WTC11 (cell line): ENCODE measurements at regions not wholly inside any gene's neighbourhood (a gene's known extent, or its start where the extent isn't known, plus 50 kb on each side); places are given as distances from the start of the nearest gene placed in this dataset.

Experiments used
- ATAC-seq: fragments of 200-7000 bp; cut with Tn5 transposase; 2 replicates; pipeline ENCODE4 v1.10.0; 2021; ENCODE audit warnings: mild to moderate bottlenecking, moderate library complexity
- CTCF ChIA-PET: fragments of 300-600 bp; sonication (Branson Sonifier 250); formaldehyde crosslinking; loops from one replicate; lab custom pipeline; 2021; ENCODE audit warnings: antibody characterized with exemption; lab: Charles Lee
- POLR2A ChIA-PET: fragments of 350-600 bp; sonication (Branson Sonifier 250); formaldehyde crosslinking; loops from one replicate; lab custom pipeline; 2021; ENCODE audit warnings: antibody characterized with exemption; lab: Charles Lee
- DNase-seq: peaks from one replicate; pipeline ENCODE4 v3.0.0; 2021; ENCODE audit warnings: low spot score
- H3K27ac Mint-ChIP-seq: 2 replicates; pipeline ENCODE4 v1.8.0; 2021; ENCODE audit warnings: mixed read lengths
- H3K27me3 Mint-ChIP-seq: 2 replicates; pipeline ENCODE4 v1.8.0; 2021; ENCODE audit warnings: low read depth, mild to moderate bottlenecking, moderate library complexity, mixed read lengths
- H3K36me3 Mint-ChIP-seq: 2 replicates; pipeline ENCODE4 v1.8.0; 2021; ENCODE audit warnings: mixed read lengths
- H3K4me1 Mint-ChIP-seq: 2 replicates; pipeline ENCODE4 v1.8.0; 2022; ENCODE audit warnings: mixed read lengths
- H3K4me3 Mint-ChIP-seq: 2 replicates; pipeline ENCODE4 v1.8.0; 2021; ENCODE audit warnings: mild to moderate bottlenecking, moderate library complexity, mixed read lengths
- H3K9me3 Mint-ChIP-seq: 2 replicates; pipeline ENCODE4 v1.8.0; 2021; ENCODE audit warnings: mixed read lengths
- CREB1 ChIP-seq: sonication (generic); formaldehyde crosslinking; IDR thresholded peaks from 2 replicates; pipeline ENCODE4 v1.8.0; 2023; ENCODE audit warnings: mild to moderate bottlenecking, missing genetic modification reagents
- ELF4 ChIP-seq: sonication (generic); formaldehyde crosslinking; IDR thresholded peaks from 2 replicates; pipeline ENCODE4 v1.8.1; 2022; ENCODE audit warnings: low read depth, mild to moderate bottlenecking, moderate library complexity, missing genetic modification reagents
- ETV6 ChIP-seq: sonication (generic); formaldehyde crosslinking; IDR thresholded peaks from 2 replicates; pipeline ENCODE4 v1.8.1; 2022; ENCODE audit warnings: mild to moderate bottlenecking, missing genetic modification reagents
- FOXK1 ChIP-seq: sonication (generic); formaldehyde crosslinking; IDR thresholded peaks from 2 replicates; pipeline ENCODE4 v1.8.0; 2022; ENCODE audit warnings: mild to moderate bottlenecking, moderate library complexity, missing genetic modification reagents
- HMGA2 ChIP-seq: fragments of 250-450 bp; sonication (Bioruptor Pico); IDR thresholded peaks from 2 replicates; pipeline ENCODE4 v1.4.0; 2021; ENCODE audit warnings: mild to moderate bottlenecking, moderate library complexity
- MXD4 ChIP-seq: fragments of 250-450 bp; sonication (Bioruptor Pico); IDR thresholded peaks from 2 replicates; pipeline ENCODE4 v1.8.0; 2021; ENCODE audit warnings: mild to moderate bottlenecking, moderate library complexity, borderline replicate concordance
- NR1H2 ChIP-seq: sonication (generic); formaldehyde crosslinking; IDR thresholded peaks from 2 replicates; pipeline ENCODE4 v1.9.0; 2021; ENCODE audit warnings: mild to moderate bottlenecking, moderate library complexity, missing genetic modification reagents
- NR2C2 ChIP-seq: sonication (generic); formaldehyde crosslinking; IDR thresholded peaks from 2 replicates; pipeline ENCODE4 v1.8.0; 2022; ENCODE audit warnings: mild to moderate bottlenecking, missing genetic modification reagents
- RORB ChIP-seq: fragments of 250-450 bp; sonication (Bioruptor Pico); IDR thresholded peaks from 2 replicates; pipeline ENCODE4 v1.9.0; 2021; ENCODE audit warnings: mild to moderate bottlenecking
- TCF7 ChIP-seq: sonication (generic); formaldehyde crosslinking; IDR thresholded peaks from 2 replicates; pipeline ENCODE4 v1.8.0; 2022; ENCODE audit warnings: mild to moderate bottlenecking, low read depth, missing genetic modification reagents, moderate library complexity
- TEAD1 ChIP-seq: sonication (generic); formaldehyde crosslinking; IDR thresholded peaks from 2 replicates; pipeline ENCODE4 v1.8.0; 2022; ENCODE audit warnings: mild to moderate bottlenecking, missing genetic modification reagents
- ZNF138 ChIP-seq: sonication (generic); formaldehyde crosslinking; conservative IDR thresholded peaks from 2 replicates; pipeline ENCODE4 v1.8.1; 2022; ENCODE audit warnings: mild to moderate bottlenecking, moderate library complexity, missing genetic modification reagents
- ZNF232 ChIP-seq: sonication (generic); formaldehyde crosslinking; IDR thresholded peaks from 2 replicates; pipeline ENCODE4 v1.8.0; 2022; ENCODE audit warnings: mild to moderate bottlenecking, missing genetic modification reagents
- ZNF396 ChIP-seq: fragments of 250-450 bp; sonication (Bioruptor Pico); IDR thresholded peaks from 2 replicates; pipeline ENCODE4 v1.8.0; 2021; ENCODE audit warnings: mild to moderate bottlenecking, moderate library complexity, borderline replicate concordance
- ZNF423 ChIP-seq: fragments of 250-450 bp; sonication (Bioruptor Pico); IDR thresholded peaks from 2 replicates; pipeline ENCODE4 v2.1.2; 2022; ENCODE audit warnings: mild to moderate bottlenecking, moderate library complexity
- TF ChIP-seq, protein P1 (sequence below): sonication (generic); formaldehyde crosslinking; IDR thresholded peaks from 2 replicates; pipeline ENCODE4 v1.8.1; 2023; ENCODE audit warnings: mild to moderate bottlenecking, missing genetic modification reagents
- TF ChIP-seq, protein P2 (sequence below): sonication (generic); formaldehyde crosslinking; IDR thresholded peaks from 2 replicates; pipeline ENCODE4 v1.8.1; 2023; ENCODE audit warnings: mild to moderate bottlenecking, moderate library complexity, missing genetic modification reagents
- TF ChIP-seq, protein P3 (sequence below): sonication (generic); formaldehyde crosslinking; IDR thresholded peaks from 2 replicates; pipeline ENCODE4 v1.8.0; 2022; ENCODE audit warnings: mild to moderate bottlenecking, missing genetic modification reagents
- TF ChIP-seq, protein P4 (sequence below): sonication (generic); formaldehyde crosslinking; IDR thresholded peaks from 2 replicates; pipeline ENCODE4 v1.8.1; 2023; ENCODE audit warnings: mild to moderate bottlenecking, missing genetic modification reagents, borderline replicate concordance
- TF ChIP-seq, protein P5 (sequence below): sonication (generic); formaldehyde crosslinking; conservative IDR thresholded peaks from 2 replicates; pipeline ENCODE4 v1.8.1; 2022; ENCODE audit warnings: mild to moderate bottlenecking, missing genetic modification reagents
- TF ChIP-seq, protein P6 (sequence below): sonication (generic); formaldehyde crosslinking; IDR thresholded peaks from 2 replicates; pipeline ENCODE4 v1.8.1; 2023; ENCODE audit warnings: mild to moderate bottlenecking, missing genetic modification reagents

DNA sequence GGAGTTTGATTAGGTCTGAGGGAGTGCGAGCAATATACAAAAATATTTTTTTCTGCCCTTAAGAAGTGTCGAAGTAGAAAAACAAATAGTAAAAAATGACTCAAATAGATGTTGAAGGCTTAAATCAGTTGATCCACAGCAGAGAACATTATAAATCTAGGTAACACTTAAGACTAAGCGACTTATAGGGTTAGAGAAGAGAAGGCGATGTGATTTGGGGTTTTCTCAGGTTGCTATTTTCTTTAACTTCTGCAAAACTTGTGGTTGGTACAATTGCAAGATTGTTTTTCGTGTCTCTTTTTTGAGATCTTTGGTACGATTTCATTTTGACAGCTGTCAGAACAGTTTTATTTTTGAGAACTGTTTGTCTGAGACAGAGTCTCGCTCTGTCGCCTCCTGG is 1479.5 kb downstream of the PCDH7 start (continued):
- TF ChIP-seq, protein P1, sequence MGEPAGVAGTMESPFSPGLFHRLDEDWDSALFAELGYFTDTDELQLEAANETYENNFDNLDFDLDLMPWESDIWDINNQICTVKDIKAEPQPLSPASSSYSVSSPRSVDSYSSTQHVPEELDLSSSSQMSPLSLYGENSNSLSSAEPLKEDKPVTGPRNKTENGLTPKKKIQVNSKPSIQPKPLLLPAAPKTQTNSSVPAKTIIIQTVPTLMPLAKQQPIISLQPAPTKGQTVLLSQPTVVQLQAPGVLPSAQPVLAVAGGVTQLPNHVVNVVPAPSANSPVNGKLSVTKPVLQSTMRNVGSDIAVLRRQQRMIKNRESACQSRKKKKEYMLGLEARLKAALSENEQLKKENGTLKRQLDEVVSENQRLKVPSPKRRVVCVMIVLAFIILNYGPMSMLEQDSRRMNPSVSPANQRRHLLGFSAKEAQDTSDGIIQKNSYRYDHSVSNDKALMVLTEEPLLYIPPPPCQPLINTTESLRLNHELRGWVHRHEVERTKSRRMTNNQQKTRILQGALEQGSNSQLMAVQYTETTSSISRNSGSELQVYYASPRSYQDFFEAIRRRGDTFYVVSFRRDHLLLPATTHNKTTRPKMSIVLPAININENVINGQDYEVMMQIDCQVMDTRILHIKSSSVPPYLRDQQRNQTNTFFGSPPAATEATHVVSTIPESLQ = no peak

DNA sequence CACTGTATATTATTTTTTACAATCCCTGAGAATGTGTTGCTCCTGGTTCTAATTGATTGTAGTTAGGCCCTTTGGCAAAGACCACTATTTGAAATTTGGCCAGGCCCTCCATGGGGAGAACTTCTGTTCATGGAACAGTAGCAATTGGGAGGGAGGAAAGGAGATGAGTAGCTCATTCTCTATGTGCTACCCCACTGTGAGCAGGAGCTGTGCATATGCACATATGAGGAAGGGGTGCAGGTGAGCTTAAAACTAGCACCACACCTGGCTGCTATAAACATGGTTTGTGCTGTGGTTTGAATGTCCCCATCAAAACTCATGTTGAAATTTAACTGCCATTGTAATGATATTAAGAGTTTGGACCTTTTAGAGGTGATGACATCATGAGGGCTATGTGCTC is 1483.2 kb downstream of the PCDH7 start:
- DNase-seq (no peak), ATAC-seq (peak; percentile 69)
- Mint-ChIP-seq H3K9me3 (peaks cover 56% of the 10 kb centered on the region), H3K4me1 (peaks cover 15% of the 10 kb centered on the region), H3K36me3 (peaks cover 40% of the 10 kb centered on the region), H3K27me3 (no peaks in the 10 kb centered on the region), H3K4me3 (no peak overlapping the region), H3K27ac (no peak overlapping the region)
- TF ChIP-seq ZNF232 (CRISPR knock-in tag) (no peak), TEAD1 (no peak), ZNF138 (no peak), ELF4 (CRISPR knock-in tag) (no peak), ZNF423 (CRISPR knock-in tag) (no peak), MXD4 (CRISPR knock-in tag) (no peak), TCF7 (CRISPR knock-in tag) (no peak), NR1H2 (no peak)
- TF ChIP-seq, protein P2, sequence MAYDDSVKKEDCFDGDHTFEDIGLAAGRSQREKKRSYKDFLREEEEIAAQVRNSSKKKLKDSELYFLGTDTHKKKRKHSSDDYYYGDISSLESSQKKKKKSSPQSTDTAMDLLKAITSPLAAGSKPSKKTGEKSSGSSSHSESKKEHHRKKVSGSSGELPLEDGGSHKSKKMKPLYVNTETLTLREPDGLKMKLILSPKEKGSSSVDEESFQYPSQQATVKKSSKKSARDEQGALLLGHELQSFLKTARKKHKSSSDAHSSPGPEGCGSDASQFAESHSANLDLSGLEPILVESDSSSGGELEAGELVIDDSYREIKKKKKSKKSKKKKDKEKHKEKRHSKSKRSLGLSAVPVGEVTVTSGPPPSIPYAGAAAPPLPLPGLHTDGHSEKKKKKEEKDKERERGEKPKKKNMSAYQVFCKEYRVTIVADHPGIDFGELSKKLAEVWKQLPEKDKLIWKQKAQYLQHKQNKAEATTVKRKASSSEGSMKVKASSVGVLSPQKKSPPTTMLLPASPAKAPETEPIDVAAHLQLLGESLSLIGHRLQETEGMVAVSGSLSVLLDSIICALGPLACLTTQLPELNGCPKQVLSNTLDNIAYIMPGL (CRISPR knock-in tag) = no peak
- TF ChIP-seq, protein P3, sequence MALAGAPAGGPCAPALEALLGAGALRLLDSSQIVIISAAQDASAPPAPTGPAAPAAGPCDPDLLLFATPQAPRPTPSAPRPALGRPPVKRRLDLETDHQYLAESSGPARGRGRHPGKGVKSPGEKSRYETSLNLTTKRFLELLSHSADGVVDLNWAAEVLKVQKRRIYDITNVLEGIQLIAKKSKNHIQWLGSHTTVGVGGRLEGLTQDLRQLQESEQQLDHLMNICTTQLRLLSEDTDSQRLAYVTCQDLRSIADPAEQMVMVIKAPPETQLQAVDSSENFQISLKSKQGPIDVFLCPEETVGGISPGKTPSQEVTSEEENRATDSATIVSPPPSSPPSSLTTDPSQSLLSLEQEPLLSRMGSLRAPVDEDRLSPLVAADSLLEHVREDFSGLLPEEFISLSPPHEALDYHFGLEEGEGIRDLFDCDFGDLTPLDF (CRISPR knock-in tag) = no peak
- TF ChIP-seq, protein P4, sequence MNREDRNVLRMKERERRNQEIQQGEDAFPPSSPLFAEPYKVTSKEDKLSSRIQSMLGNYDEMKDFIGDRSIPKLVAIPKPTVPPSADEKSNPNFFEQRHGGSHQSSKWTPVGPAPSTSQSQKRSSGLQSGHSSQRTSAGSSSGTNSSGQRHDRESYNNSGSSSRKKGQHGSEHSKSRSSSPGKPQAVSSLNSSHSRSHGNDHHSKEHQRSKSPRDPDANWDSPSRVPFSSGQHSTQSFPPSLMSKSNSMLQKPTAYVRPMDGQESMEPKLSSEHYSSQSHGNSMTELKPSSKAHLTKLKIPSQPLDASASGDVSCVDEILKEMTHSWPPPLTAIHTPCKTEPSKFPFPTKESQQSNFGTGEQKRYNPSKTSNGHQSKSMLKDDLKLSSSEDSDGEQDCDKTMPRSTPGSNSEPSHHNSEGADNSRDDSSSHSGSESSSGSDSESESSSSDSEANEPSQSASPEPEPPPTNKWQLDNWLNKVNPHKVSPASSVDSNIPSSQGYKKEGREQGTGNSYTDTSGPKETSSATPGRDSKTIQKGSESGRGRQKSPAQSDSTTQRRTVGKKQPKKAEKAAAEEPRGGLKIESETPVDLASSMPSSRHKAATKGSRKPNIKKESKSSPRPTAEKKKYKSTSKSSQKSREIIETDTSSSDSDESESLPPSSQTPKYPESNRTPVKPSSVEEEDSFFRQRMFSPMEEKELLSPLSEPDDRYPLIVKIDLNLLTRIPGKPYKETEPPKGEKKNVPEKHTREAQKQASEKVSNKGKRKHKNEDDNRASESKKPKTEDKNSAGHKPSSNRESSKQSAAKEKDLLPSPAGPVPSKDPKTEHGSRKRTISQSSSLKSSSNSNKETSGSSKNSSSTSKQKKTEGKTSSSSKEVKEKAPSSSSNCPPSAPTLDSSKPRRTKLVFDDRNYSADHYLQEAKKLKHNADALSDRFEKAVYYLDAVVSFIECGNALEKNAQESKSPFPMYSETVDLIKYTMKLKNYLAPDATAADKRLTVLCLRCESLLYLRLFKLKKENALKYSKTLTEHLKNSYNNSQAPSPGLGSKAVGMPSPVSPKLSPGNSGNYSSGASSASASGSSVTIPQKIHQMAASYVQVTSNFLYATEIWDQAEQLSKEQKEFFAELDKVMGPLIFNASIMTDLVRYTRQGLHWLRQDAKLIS = no peak
- CTCF ChIA-PET = no interaction called here
- POLR2A ChIA-PET = no interaction called here

DNA sequence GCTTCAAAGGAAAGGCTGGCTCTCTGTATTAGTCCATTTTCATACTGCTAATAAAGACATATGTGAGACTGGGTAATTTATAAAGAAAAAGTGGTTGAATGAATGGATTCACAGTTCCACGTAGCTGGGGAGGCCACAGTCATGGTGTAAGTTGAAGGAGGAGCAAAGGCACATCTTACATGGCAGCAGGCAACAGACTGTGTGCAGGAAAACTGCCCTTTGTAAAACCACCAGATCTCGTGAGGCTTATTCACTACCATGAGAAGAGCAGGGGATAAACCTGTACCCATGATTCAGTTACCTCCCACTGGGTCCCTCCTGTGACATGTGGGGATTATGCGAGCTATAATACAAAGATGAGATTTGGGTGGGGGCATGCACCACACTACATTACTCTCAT is 1486.6 kb downstream of the PCDH7 start:
- H3K27me3 Mint-ChIP-seq = no peaks in the 10 kb centered on the region
- H3K9me3 Mint-ChIP-seq = peaks cover 65% of the 10 kb centered on the region
- no peak for DNase-seq
- peaks cover 15% of the 10 kb centered on the region for H3K4me1 Mint-ChIP-seq
- H3K27ac Mint-ChIP-seq = no peak overlapping the region
- peaks cover 43% of the 10 kb centered on the region for H3K36me3 Mint-ChIP-seq
- POLR2A ChIA-PET = no interaction called here
- no peak for ATAC-seq
- H3K4me3 Mint-ChIP-seq = no peak overlapping the region
- CTCF ChIA-PET = no interaction called here
- TF ChIP-seq, protein P4 = no peak
- no peak for TF ChIP-seq NR2C2 (CRISPR knock-in tag)
- no peak for TF ChIP-seq ETV6 (CRISPR knock-in tag)
- TF ChIP-seq, protein P5, sequence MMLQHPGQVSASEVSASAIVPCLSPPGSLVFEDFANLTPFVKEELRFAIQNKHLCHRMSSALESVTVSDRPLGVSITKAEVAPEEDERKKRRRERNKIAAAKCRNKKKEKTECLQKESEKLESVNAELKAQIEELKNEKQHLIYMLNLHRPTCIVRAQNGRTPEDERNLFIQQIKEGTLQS (CRISPR knock-in tag) = no peak
- no peak for TF ChIP-seq ZNF396 (CRISPR knock-in tag)
- no peak for TF ChIP-seq TEAD1
- no peak for TF ChIP-seq FOXK1 (CRISPR knock-in tag)
- no peak for TF ChIP-seq ZNF232 (CRISPR knock-in tag)
- TF ChIP-seq CREB1 = no peak
- TF ChIP-seq, protein P6, sequence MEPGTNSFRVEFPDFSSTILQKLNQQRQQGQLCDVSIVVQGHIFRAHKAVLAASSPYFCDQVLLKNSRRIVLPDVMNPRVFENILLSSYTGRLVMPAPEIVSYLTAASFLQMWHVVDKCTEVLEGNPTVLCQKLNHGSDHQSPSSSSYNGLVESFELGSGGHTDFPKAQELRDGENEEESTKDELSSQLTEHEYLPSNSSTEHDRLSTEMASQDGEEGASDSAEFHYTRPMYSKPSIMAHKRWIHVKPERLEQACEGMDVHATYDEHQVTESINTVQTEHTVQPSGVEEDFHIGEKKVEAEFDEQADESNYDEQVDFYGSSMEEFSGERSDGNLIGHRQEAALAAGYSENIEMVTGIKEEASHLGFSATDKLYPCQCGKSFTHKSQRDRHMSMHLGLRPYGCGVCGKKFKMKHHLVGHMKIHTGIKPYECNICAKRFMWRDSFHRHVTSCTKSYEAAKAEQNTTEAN (CRISPR knock-in tag) = no peak
- TF ChIP-seq HMGA2 (CRISPR knock-in tag) = no peak
- TF ChIP-seq RORB = no peak
